HepG2 (cell line): ENCODE measurements at regions not wholly inside any gene's neighbourhood (a gene's known extent, or its start where the extent isn't known, plus 50 kb on each side); places are given as distances from the start of the nearest gene placed in this dataset.

ENCODE experiments used
- ATAC-seq: fragments of 200-7000 bp; cut with Tn5 transposase; 3 replicates; pipeline ENCODE4 v1.9.1; 2020; ENCODE audit warnings: mild to moderate bottlenecking, moderate library complexity
- BruUV-seq: library from RNA; stranded (reverse); fragments of 400-500 nt; replicated peaks from 2 replicates; lab custom pipeline; 2021; lab: Mats Ljungman, UMichigan
- CTCF ChIA-PET: fragments of 300-600 bp; formaldehyde crosslinking; extraction: SDS; loops from one replicate; lab custom pipeline; 2021; ENCODE audit warnings: low total read pairs, inconsistent platforms, low intra/inter-chr PET ratio; lab: Yijun Ruan, JAX
- POLR2A ChIA-PET: fragments of 350-600 bp; sonication (Branson Sonifier 250); formaldehyde crosslinking; loops from one replicate; lab custom pipeline; 2020; ENCODE audit warnings: antibody characterized with exemption, inconsistent platforms; lab: Yijun Ruan, JAX
- DNase-seq: peaks from one replicate; pipeline ENCODE4 v3.0.0-alpha.2; 2015; ENCODE audit warnings: low spot score
- FAIRE-seq: peaks from 3 replicates; lab custom pipeline; 2011; peaks lifted over from hg19 to GRCh38; lab: Jason Lieb, UNC
- H2AFZ ChIP-seq: one replicate; pipeline ENCODE4 v1.6.1; 2011; ENCODE audit warnings: low read length, inconsistent platforms
- H3K27ac ChIP-seq: fragments of 300-600 bp; 3 replicates; pipeline ENCODE4 v1.8.0; 2011; ENCODE audit warnings: mixed run types, mild to moderate bottlenecking, mixed read lengths, low read length, inconsistent platforms; ENCODE audit not compliant: insufficient read depth; ENCODE audit errors: extremely low read length
- H3K27me3 ChIP-seq, 2 experiments: fragments of 200-600 bp in 1 of 2; 2 replicates in 1 of 2; 3 replicates in 1 of 2; pipeline versions ENCODE4 v1.6.0 to v1.8.0; 2011; ENCODE audit warnings: low read length in 2 of 2, mild to moderate bottlenecking in 2 of 2, moderate library complexity in 2 of 2, inconsistent platforms in 1 of 2; ENCODE audit not compliant: insufficient read depth in 2 of 2, control insufficient read depth in 1 of 2
- H3K36me3 ChIP-seq, 2 experiments: fragments of 200-600 bp in 1 of 2; replicated peaks in 1 of 2; 2 replicates in 1 of 2; 3 replicates in 1 of 2; pipeline versions ENCODE4 v1.5.1 to v1.8.0; 2011; ENCODE audit warnings: low read length in 2 of 2, inconsistent platforms in 1 of 2; ENCODE audit not compliant: insufficient read depth in 2 of 2, control insufficient read depth in 1 of 2
- H3K4me1 ChIP-seq: 2 replicates; pipeline ENCODE4 v1.5.1; 2012; ENCODE audit warnings: low read length, inconsistent platforms; ENCODE audit not compliant: insufficient read depth
- H3K4me2 ChIP-seq: 2 replicates; pipeline ENCODE4 v1.6.0; 2011; ENCODE audit warnings: low read depth, low read length, inconsistent platforms
- H3K4me3 ChIP-seq, 3 experiments: fragments of 200-600 bp in 1 of 3; sonication (generic), shearing (Covaris generic) in 1 of 3; replicated peaks in 1 of 3; 2 replicates each; pipeline ENCODE4 v1.5.1; 2011 to 2016; ENCODE audit warnings: low read length in 3 of 3, inconsistent platforms in 2 of 3, low read depth in 2 of 3, mild to moderate bottlenecking in 2 of 3, control low read depth in 1 of 3, mixed read lengths in 1 of 3; ENCODE audit not compliant: insufficient read depth in 1 of 3
- H3K79me2 ChIP-seq: one replicate; pipeline ENCODE4 v1.6.1; 2011; ENCODE audit warnings: low read length, inconsistent platforms; ENCODE audit not compliant: insufficient read depth
- H3K9ac ChIP-seq: 2 replicates; pipeline ENCODE4 v1.6.0; 2011; ENCODE audit warnings: mild to moderate bottlenecking, low read depth, low read length, inconsistent platforms; ENCODE audit not compliant: insufficient read depth
- H3K9me3 ChIP-seq: 2 replicates; pipeline ENCODE4 v1.5.1; 2012; ENCODE audit warnings: mild to moderate bottlenecking, low read length
- H4K20me1 ChIP-seq: 2 replicates; pipeline ENCODE4 v1.6.0; 2011; ENCODE audit warnings: inconsistent platforms, mild to moderate bottlenecking, low read length, moderate library complexity; ENCODE audit not compliant: insufficient read depth
- BCLAF1 ChIP-seq: fragments of 450-650 bp; IDR thresholded peaks from 2 replicates; pipeline ENCODE4 v1.6.1; 2017; ENCODE audit warnings: mild to moderate bottlenecking
- DDIT3 ChIP-seq: sonication (generic); formaldehyde crosslinking; IDR thresholded peaks from 2 replicates; pipeline ENCODE4 v1.4.0; 2020; ENCODE audit warnings: mild to moderate bottlenecking, missing genetic modification reagents
- KLF9 ChIP-seq: IDR thresholded peaks from 2 replicates; pipeline ENCODE4 v1.6.1; 2016; ENCODE audit warnings: low read depth
- PRPF4 ChIP-seq: fragments of 200-400 bp; formaldehyde crosslinking; IDR thresholded peaks from 2 replicates; pipeline ENCODE4 v1.6.1; 2016; ENCODE audit warnings: low read length, low read depth; ENCODE audit not compliant: poor library complexity, severe bottlenecking
- SOX6 ChIP-seq, 2 experiments: fragments of 450-650 bp in 1 of 2; sonication (generic) in 1 of 2; formaldehyde crosslinking in 1 of 2; IDR thresholded peaks; 2 replicates each; pipeline versions ENCODE4 v1.4.0 to v1.6.1; 2017 to 2020; ENCODE audit warnings: antibody characterized with exemption in 1 of 2, mild to moderate bottlenecking in 1 of 2, missing genetic modification reagents in 1 of 2
- SUZ12 ChIP-seq: fragments of 150-350 bp; IDR thresholded peaks from 2 replicates; pipeline ENCODE4 v1.6.1; 2014; ENCODE audit warnings: low read depth, low read length
- ZC3H13 ChIP-seq: sonication (generic); formaldehyde crosslinking; IDR thresholded peaks from 2 replicates; pipeline ENCODE4 v1.8.1; 2023; ENCODE audit warnings: mild to moderate bottlenecking, missing genetic modification reagents, moderate library complexity
- ZFP41 ChIP-seq: sonication (generic); formaldehyde crosslinking; IDR thresholded peaks from 2 replicates; pipeline ENCODE4 v1.4.0; 2020; ENCODE audit warnings: mild to moderate bottlenecking, missing genetic modification reagents, borderline replicate concordance
- ZNF142 ChIP-seq: sonication (generic); formaldehyde crosslinking; IDR thresholded peaks from 2 replicates; pipeline ENCODE4 v1.4.0; 2020; ENCODE audit warnings: missing genetic modification reagents
- ZNF556 ChIP-seq: sonication (generic); formaldehyde crosslinking; IDR thresholded peaks from 2 replicates; pipeline ENCODE4 v1.4.0; 2020; ENCODE audit warnings: mild to moderate bottlenecking, missing genetic modification reagents, borderline replicate concordance
- ZNF749 ChIP-seq: sonication (generic); formaldehyde crosslinking; IDR thresholded peaks from 2 replicates; pipeline ENCODE4 v1.8.0; 2022; ENCODE audit warnings: mild to moderate bottlenecking, missing genetic modification reagents, moderate library complexity, borderline replicate concordance
- WGBS: methylation state at CpG from one replicate; pipeline ENCODE4 v1.1.6; 2017; ENCODE audit warnings: low lambda C conversion rate; 5-methylcytosine and 5-hydroxymethylcytosine counted together
- in situ Hi-C: cut with HindIII; loops from 2 replicates; pipeline ENCODE4 v1.10.0; 2017; ENCODE audit warnings: low pct_unique_long_range_greater_than_20kb; ENCODE audit not compliant: extremely low pct_ligation_motif_present
- intact Hi-C: fragments of 100-400 bp; cut with micrococcal nuclease; formaldehyde crosslinking; loops from one replicate; pipeline ENCODE4 v1.10.0; 2022; ENCODE audit not compliant: unreplicated experiment
- TF ChIP-seq, protein P1 (sequence below): sonication (generic); formaldehyde crosslinking; IDR thresholded peaks from 2 replicates; pipeline ENCODE4 v1.8.0; 2022; ENCODE audit warnings: missing genetic modification reagents, mild to moderate bottlenecking, borderline replicate concordance

GRCh38 chr12:82555699-82556098 is 131.0 kb upstream of the TMTC2 start (continued):
- no peak for TF ChIP-seq BCLAF1
- TF ChIP-seq SOX6 (IDR thresholded peaks at IDR 0.05), result no peak
- no peak for TF ChIP-seq SOX6 (CRISPR knock-in tag; IDR thresholded peaks at IDR 0.05)
- no peak for TF ChIP-seq ZNF142 (CRISPR knock-in tag)

DNA sequence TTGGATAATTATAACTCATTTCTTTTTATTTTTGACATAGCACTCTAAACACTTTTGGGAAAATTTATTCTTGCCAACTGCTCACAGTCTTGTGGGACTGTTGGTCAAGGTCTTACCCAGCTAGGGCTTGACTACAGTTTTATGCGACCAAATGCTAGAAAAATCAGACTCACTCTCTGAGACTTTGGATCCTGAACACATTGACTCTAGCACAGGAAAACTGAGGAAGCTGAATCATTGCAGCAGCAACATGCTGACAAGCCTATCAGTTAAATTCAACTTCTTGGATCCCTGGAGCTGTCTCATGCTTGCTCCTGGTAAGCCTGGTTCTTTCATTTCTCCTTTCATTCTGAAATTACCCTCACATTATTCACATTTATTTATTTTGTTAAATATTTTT is 120.7 kb upstream of the TMTC2 start:
- Histone ChIP-seq H3K79me2 (no peaks in the 10 kb centered on the region), H3K36me3 (no peaks in the 10 kb centered on the region)
- CTCF ChIA-PET, result no interaction called here
- TF ChIP-seq ZFP41 (CRISPR knock-in tag), result no peak
- TF ChIP-seq PRPF4, result no peak
- no peak for TF ChIP-seq DDIT3 (CRISPR knock-in tag)
- TF ChIP-seq KLF9 (CRISPR knock-in tag), result no peak
- TF ChIP-seq ZC3H13 (CRISPR knock-in tag), result no peak
- TF ChIP-seq ZNF556 (CRISPR knock-in tag), result no peak
- TF ChIP-seq ZNF749 (CRISPR knock-in tag), result no peak
- TF ChIP-seq, protein P1, sequence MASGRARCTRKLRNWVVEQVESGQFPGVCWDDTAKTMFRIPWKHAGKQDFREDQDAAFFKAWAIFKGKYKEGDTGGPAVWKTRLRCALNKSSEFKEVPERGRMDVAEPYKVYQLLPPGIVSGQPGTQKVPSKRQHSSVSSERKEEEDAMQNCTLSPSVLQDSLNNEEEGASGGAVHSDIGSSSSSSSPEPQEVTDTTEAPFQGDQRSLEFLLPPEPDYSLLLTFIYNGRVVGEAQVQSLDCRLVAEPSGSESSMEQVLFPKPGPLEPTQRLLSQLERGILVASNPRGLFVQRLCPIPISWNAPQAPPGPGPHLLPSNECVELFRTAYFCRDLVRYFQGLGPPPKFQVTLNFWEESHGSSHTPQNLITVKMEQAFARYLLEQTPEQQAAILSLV, result no peak
- TF ChIP-seq SUZ12, result no peak

More for the DNA sequence above, 120.7 kb upstream of the TMTC2 start:
- no peak for ATAC-seq
- no peak overlapping the region for H3K4me3 ChIP-seq
- FAIRE-seq, result no peak
- in situ Hi-C loops, result no loop called here
- H4K20me1 ChIP-seq, result no peaks in the 10 kb centered on the region
- DNase-seq, result no peak
- intact Hi-C loops, result no loop called here
- no peak overlapping the region for H3K27ac ChIP-seq
- 9% methylated on average over 1 of the region's 1 CpG for WGBS
- no peak overlapping the region for H3K4me2 ChIP-seq
- no peaks in the 10 kb centered on the region for H3K9me3 ChIP-seq
- no peak overlapping the region for H3K9ac ChIP-seq
- POLR2A ChIA-PET, result no interaction called here
- H3K4me1 ChIP-seq, result no peaks in the 10 kb centered on the region
- H3K27me3 ChIP-seq, result no peaks in the 10 kb centered on the region
- BruUV-seq, result no TSS peak
- H2AFZ ChIP-seq, result no peak overlapping the region
